H1 (cell line): ENCODE measurements at regions not wholly inside any gene's neighbourhood (a gene's known extent, or its start where the extent isn't known, plus 50 kb on each side); places are given as distances from the start of the nearest gene placed in this dataset.

ENCODE experiments used
- RFX5 ChIP-seq: IDR thresholded peaks from 2 replicates; pipeline ENCODE4 v1.6.1; 2011; ENCODE audit warnings: low read depth, low read length, improper control_type of control experiment, borderline replicate concordance
- RNF2 ChIP-seq: fragments of 200-900, 300-1000 bp; sonication (generic); IDR thresholded peaks from 2 replicates; pipeline ENCODE4 v1.7.1; 2016; ENCODE audit warnings: borderline replicate concordance, low read depth, mild to moderate bottlenecking, antibody characterized with exemption, low read length; ENCODE audit not compliant: poor library complexity, severe bottlenecking; ENCODE audit errors: missing control alignments

DNA sequence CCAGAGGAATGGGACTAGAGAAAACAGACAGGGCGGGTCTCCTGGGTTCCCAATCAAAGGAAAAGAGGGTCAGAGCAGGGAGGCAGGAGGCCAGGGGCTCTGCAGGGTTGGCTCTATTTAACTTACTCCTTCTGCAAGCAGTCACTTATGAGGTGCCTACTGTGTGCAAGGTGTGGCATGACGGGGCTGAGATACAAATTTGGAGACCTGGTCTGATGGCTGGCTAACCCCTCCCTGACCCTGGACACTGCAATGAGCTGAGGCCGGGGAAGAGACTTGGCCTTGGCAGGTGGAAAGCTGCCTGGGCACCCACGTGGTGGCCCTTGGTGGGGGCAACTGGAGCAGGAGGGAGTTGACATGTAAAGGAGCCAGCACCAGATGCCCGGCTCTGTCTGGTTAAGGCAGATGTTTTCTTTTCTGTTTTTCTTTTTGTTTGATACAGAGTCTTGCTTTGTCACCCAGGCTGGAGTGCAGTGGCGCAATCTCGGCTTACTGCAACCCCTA, 148.5 kb upstream of the GATA6 start (continued):
- TF ChIP-seq RFX5 (no peak), RNF2 (no peak)
